CD4-positive, alpha-beta T cell treated with Interleukin-21 for 1 hour (primary cell): ENCODE measurements at regions not wholly inside any gene's neighbourhood (a gene's known extent, or its start where the extent isn't known, plus 50 kb on each side); places are given as distances from the start of the nearest gene placed in this dataset.
A peak's percentile ranks its signal among the peaks of the same experiment; 100 is the strongest.
"Not testable (repeated sequence)": the region's sequence is repeated elsewhere in the genome, so short reads cannot be mapped to it uniquely, and the experiment has no call there.

ENCODE experiments used
- DNase-seq: peaks from one replicate; pipeline ENCODE4 v3.0.0-alpha.2; 2020

DNA sequence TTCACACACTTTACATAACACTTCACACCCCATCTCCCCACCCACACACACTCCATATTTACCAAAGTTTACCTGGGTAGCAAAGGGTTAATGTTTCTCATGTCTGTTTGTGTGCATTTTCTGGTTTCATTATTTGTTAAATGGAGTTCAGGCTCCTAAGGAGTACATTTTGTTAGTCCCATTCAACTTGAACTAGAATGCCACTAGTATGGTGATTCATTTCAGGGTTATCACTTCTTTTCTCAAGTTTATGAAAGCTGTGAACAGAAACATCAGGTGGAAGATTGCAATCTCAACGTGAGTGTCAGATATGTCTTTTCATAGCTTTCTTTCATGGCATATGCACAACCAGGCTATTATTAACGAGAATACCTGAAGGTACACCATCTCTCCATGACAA is 1027.5 kb downstream of the GATA3 start:
- no peak for DNase-seq

DNA sequence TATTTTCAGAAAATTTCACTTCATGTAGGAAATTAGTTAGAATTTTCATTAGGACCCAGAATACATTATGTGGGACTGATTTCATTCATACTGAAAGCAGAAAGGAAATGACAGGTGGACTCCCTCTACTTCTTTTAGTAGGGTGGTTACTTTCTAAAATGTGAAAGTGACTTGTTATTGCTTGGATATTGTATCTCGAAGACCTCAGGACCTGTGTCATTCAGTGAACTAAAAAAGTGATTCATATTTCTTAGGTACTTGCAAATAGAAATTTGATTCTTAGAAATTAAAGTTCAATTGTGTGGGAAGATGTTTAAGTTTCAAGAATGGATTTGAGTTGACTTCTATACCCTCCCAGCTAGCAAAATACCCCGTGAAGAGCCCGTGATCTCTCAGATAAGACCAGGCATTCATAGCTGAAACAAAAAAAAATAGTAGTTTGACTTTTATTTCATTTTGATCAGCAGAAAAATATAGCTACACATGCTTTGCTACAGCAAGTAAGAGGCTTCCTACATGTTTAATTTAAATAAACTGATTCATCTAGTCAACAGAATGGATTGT is 1037.1 kb downstream of the GATA3 start:
- no peak for DNase-seq

GRCh38 chr10:9096288-9096687 is 1041.8 kb downstream of the GATA3 start:
- peak; percentile 77 for DNase-seq

- DNase-seq = peak; percentile 54
Observed at GRCh38 chr10:9097206-9097990, 1042.9 kb downstream of the GATA3 start.

GRCh38 chr10:9097991-9098306 is 1043.5 kb downstream of the GATA3 start:
- no peak for DNase-seq

DNA sequence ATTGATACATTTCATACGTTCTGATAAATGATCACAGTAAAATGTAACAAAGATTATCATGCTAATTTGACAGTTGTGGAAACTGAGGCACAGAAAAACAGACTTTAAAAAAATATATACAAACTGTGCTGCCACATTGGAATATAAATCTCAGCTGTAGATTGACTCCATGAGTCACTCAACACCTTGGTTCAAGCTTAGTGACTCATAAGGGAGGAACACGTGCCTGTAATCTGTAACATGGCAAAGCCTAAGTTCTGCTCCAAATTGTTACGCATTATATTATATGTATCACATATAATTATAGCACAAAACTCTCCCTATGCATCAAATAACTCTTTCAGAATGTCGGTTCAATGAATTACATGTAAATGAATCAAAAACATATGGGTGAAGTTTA is 1047.5 kb downstream of the GATA3 start:
- DNase-seq = no peak

DNA sequence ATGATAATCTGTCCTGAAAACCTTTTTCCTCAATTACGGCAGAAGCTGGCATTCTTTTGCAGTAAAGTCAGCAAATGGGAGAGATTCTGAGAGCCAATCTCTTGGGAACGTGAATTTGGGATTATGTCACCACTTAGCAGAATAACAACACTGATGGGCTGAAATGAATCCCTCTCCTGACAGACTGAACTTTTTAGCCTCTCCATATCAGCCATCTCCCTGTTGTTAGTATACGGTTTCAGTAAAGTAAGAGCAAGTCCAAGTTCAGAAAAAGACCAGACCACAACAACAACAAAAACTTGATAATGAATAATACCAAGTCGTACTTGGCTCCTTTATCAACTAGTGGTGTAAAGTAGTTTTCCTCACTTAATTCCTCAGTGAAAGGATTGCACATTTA is 1048.8 kb downstream of the GATA3 start:
- DNase-seq = no peak

GRCh38 chr10:9111976-9112375 is 1057.5 kb downstream of the GATA3 start:
- no peak for DNase-seq

GRCh38 chr10:9126728-9127127 is 1072.2 kb downstream of the GATA3 start:
- DNase-seq = no peak

DNA sequence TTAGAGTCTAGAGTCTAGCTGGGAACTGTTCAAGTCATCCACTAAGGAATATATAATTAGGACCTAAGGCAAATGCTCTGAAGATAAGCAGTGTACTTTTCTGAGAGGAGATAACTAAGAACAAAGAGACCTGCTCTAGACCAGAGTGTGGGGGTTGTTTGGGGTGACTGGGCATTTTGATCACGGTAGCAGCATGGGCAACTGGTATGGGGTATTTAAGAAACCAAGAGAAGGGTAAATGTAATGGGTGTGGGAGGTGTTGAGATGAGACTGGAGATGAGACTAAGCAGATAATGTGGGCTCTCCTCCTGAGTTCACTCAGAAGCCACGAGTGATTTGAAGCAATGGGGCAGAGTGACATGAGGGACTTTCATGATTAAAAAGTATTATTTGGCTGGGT is 1082.9 kb downstream of the GATA3 start:
- no peak for DNase-seq

DNA sequence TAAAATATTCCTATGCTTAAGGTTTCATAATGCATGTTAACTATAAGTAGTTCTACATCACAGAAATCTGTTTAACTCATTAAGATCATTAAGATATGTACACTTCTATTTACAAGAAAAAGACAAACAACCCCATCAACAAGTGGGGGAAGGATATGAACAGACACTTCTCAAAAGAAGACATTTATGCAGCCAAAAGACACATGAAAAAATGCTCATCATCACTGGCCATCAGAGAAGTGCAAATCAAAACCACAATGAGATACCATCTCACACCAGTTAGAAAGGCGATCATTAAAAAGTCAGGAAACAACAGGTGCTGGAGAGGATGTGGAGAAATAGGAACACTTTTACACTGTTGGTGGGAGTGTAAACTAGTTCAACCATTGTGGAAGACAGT is 1084.3 kb downstream of the GATA3 start:
- not testable (repeated sequence) for DNase-seq

DNA sequence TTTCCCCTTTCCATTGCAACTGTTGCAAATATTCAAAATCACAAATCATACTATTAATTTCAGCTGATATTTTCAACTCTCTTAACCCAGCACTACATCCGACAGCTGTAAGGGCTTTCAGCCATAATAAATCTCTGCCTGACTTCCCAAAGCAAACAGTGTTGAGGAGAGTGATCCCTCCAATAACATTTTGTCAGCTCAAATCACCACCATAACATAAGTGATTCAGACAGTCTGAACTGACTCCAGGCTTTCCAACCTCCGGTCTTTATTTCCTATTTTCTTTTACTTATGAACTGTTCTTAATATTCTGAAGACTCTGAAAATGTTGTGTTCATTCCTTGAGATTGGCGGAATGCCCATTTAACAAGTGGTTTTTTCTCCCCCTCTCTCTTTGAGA is 1085.9 kb downstream of the GATA3 start:
- no peak for DNase-seq

DNA sequence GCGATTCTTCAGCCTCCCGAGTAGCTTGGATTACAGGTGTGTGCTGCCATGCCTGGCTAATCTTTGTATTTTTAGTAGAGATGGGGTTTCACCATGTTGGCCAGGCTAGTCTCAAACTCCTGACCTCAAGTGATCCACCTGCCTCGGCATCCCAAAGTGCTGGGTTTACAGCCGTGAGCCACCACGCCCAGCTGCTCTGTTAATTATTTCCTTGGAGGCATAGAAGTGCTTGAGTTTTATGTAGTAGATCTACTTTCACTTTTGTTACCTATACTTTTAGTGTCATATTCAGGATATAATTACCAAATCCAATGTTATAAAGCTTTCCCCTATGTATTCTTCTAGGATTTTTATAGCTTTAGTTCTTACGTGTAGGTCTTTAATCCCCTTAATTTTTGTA is 1093.0 kb downstream of the GATA3 start:
- no peak for DNase-seq

- DNase-seq = no peak
Observed at GRCh38 chr10:9149134-9149533, 1094.6 kb downstream of the GATA3 start.

DNA sequence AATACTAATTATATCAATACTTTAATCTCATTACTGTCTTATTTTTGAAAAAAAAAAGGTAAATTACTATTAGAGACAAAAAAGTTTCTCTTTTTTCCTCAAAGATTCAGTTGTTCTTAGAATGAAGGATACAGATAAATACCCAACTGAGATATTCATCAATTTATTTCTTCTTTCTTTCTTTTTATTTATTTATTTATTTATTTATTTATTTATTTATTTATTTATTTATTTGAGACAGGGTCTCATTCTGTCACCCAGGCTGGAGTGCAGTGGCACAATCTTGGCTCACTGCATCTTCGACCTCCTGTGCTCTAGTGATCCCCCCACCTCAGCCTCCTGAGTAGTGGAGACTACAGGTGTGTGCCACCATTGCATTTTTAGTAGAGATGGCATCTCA is 1098.6 kb downstream of the GATA3 start:
- not testable (repeated sequence) for DNase-seq

DNA sequence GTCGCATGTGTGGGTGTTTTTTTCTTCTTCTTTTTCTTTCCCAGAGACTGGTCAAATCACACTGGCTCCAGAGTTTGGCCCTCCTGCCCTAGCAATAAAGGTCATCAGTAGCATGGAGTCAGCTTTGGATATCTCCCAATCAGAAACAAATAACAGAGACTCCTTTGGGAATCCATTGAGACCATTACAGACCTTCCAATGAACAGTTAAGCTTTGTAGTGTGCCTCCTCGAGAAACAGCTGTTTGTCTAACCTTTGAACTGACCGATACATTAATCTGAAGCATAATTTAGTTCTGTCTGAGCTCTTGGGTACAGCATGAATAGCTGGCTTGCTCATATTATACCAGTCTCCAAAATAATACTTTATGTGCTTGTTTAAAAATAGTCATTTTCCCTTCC is 1103.2 kb downstream of the GATA3 start:
- DNase-seq = no peak

DNA sequence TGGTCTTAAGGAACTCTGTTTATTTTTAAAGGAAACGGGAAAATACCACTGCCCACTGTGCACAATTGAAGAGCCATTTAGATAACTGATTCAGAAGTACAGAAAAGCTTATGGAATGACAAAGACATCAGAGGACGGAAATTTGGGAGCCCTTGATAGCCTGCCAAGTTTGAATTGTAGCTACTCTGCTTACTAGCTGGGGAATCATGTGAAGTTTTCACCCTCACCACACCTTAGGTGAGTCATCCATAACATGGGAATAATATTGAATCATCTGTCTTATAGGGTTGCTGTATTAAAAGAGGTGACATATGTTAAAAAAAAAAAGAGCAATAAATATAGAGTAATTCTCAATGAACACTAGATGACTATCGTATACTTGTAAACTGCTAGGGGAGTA is 1104.2 kb downstream of the GATA3 start:
- DNase-seq = no peak

- no peak for DNase-seq
Observed at GRCh38 chr10:9160275-9160674, 1105.8 kb downstream of the GATA3 start.

- DNase-seq = no peak
Observed at GRCh38 chr10:9163699-9164098, 1109.2 kb downstream of the GATA3 start.

- no peak for DNase-seq
Observed at GRCh38 chr10:9166770-9167169, 1112.3 kb downstream of the GATA3 start.

DNA sequence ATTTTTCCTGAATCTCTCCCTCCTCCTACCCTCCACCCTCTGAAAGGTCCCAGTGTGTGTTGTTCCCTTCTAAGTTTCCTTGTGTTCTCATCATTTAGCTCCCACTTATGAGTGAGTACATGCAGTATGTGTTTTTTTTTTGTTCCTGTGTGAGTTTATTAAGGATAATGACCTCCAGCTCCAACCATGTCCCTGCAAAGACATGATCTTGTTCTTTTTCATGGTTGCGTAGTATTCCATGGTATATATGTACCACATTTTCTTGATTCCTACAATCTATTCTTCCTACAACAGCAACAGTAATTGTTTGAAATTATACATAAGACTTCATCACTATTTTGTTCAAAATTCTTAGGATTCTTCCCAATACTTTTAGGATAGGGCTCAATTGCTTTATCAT is 1117.8 kb downstream of the GATA3 start:
- no peak for DNase-seq

DNA sequence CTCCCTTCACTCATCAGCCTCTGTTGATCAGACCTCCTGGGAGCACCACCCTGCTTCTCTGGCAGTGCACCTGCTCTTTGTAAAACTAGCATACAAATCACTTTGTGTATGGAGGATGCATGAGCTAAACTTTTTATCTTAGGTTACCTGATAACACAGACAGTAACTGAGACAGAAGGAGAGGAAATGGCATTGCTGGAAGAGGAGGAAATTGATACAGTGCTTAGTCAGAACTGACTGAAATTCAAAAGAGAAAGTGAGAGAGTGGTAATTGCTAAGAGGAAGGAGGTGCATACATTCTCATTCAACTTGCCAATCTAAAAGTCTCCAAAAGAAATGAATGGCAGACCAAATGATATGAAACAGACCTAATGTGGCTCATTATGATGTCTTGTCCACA is 1120.7 kb downstream of the GATA3 start:
- DNase-seq = no peak

DNA sequence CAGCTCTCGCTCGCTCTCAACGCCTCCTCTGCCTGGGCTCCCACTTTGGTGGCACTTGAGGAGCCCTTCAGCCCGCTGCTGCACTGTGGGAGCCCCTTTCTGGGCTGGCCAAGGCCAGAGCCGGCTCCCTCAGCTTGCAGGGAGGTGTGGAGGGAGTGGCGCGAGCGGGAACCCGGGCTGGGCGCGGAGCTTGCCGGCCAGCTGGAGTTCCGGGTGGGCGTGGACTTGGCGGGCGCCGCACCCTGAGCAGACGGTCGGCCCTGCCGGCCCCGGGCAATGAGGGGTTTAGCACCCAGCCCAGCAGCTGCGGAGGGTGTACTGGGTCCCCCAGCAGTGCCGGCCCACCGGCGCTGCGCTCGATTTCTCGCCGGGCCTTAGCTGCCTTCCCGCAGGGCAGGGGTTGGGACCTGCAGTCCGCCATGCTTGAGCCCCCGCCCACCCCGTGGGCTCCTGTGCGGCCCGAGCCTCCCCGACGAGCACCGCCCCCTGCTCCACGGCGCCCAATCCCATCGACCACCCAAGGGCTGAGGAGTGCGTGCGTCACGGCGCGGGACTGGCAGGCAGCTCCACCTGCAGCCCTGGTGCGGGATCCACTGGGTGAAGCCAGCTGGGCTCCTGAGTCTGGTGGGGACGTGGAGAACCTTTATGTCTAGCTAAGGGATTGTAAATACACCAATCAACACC is 1128.9 kb downstream of the GATA3 start:
- not testable (repeated sequence) for DNase-seq

DNA sequence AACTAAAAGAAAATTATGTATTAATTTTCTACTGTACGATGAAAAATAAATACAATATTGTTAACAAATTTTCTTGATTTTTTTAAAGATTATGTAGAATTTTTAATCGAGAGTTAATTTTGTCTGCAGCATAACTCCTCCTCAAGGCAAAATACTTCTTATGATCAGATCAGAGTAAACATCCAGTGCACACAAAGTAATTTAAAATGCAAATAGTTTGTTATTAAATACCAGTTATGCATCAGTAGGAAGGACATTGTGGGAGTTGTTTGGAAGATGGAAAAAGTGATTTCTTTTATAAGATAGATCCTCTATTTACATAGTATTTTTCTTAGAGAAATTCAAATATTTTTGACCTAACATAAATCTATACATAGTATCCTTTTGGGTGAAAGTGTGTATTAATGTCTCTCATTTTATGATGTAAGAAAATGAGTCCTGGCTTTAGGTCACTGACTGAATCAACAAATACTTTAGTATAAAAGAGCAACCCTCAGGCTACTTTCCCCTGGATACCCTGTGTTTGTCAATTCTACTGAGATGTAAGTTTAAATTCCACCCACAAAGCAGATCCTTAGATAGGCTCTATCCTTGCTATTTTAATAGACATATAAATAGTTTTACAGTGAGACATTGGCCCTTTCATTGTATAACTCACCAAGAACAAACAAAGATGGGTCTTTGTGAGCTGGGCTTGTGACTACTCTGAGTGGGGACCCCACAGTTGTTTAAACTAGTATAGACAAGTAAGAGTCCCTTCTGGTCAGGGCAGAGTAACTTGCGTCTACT is 1133.7 kb downstream of the GATA3 start:
- no peak for DNase-seq
